GM18502 (cell line): ENCODE measurements at regions not wholly inside any gene's neighbourhood (a gene's known extent, or its start where the extent isn't known, plus 50 kb on each side); places are given as distances from the start of the nearest gene placed in this dataset.

ENCODE experiments used
- ATAC-seq: cut with Tn5 transposase; IDR thresholded peaks from one replicate; pipeline ENCODE4 v1.9.1; 2021; ENCODE audit warnings: mild to moderate bottlenecking; ENCODE audit not compliant: unreplicated experiment, poor library complexity

- ATAC-seq, result no peak
Measured at GRCh38 chr3:61497463-61497862, 63.9 kb upstream of the PTPRG start.

GRCh38 chr3:61505197-61505596 is 56.2 kb upstream of the PTPRG start:
- ATAC-seq, result no peak

- ATAC-seq, result no peak
Measured at GRCh38 chr3:61507946-61508345, 53.4 kb upstream of the PTPRG start.
